GM21619 (cell line): ENCODE measurements at regions not wholly inside any gene's neighbourhood (a gene's known extent, or its start where the extent isn't known, plus 50 kb on each side); places are given as distances from the start of the nearest gene placed in this dataset.
"Not testable (repeated sequence)": the region's sequence is repeated elsewhere in the genome, so short reads cannot be mapped to it uniquely, and the experiment has no call there.

Source experiments
- ATAC-seq: cut with Tn5 transposase; IDR thresholded peaks from one replicate; pipeline ENCODE4 v1.9.1; 2021; ENCODE audit not compliant: unreplicated experiment

DNA sequence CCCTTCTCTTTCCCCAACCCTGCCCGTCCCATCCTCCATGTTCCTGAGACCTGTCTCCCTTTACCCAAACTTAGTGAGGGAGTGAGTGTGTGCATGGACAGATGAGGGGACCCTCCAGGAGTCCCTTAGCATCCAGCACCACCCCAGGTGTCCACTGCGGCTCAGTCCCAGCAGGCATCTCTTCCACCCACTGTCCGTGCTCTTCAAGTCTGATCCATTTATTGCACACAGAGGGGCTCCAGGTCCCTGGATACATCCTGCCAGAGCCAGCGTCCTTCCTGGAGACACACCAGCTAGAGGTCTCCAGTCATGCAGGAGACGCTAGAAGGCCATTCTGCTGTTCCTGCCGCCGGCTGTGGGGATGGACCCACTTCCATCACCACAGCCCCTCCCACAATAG, 239.2 kb downstream of the ADGRD1 start:
- ATAC-seq, result no peak

DNA sequence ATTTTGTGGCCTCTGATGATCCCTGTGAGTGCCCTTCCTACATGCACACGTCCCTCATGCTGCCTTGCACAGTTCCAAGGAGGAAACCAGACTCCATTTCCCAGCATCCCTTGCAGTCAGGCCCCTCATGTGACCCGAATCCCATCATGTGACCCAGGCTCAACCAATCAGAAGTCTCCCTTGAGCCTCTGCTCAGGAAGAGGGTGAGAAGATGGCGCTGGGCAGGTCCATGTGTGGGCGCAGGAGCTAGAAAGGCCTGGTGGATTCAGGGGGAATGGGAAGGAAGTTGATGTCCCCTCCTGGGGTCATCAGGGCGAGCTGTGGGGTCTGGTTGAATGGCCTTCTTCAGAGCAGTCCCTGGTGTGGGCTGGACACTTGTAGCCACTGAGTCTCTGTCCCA, 240.5 kb downstream of the ADGRD1 start:
- no peak for ATAC-seq

DNA sequence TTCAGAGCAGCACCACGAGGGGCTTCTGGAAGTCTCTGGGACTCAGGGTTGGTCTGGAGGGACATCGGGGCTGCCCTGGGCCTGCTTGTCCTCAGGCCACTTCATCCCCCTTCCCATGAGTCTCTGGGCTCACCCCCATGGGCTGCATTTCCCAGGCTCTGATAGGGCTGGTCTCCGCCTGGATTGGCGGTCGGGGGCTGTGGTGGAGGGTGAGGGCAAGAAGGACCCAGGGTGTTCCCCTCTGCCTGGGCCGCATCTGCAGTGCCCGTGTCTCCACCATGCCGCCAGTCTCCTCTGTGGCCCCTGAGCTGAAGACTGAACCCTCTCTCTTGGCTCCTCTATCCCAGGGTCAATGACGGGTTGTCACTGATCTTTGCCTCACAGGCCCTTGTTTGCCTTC, 242.1 kb downstream of the ADGRD1 start:
- no peak for ATAC-seq

DNA sequence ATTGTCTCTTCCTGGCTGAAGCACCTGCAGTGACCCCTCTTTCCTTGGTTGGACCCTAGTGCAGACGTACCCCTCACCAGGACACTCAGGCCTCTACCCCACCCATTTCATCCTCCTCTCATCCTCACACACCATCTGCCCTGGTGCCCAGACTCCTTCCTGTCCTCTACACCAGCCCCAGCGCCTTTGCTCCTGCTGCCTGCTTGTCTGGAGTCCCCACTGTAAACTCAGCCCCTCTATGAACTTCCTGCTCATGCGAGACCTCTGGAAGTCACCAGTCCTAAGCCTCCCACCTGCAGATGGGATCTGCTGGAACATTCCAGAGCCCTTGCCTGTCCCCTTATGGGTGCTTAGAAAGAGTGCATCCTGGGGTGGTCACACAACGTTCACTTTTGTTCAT, 242.5 kb downstream of the ADGRD1 start:
- ATAC-seq, result no peak

DNA sequence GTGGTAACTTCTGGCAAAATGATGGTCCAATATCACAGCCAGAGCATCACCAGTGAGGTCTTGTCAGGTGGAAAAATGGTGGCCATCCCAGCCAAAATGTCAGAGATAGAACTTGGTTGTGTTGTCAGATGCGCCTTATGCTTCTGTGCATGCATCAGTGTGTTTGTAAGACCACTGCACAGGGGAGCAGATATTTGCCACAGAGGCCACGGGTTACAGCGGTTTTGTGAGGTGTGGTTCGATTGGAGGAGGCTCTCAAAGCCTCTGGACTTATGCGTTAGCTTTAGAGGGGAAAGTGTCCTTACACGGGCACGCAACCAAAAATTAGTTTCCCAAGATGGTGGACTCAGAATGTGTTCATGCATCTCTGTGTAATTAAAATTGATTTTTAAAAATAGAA, 243.8 kb downstream of the ADGRD1 start:
- no peak for ATAC-seq

DNA sequence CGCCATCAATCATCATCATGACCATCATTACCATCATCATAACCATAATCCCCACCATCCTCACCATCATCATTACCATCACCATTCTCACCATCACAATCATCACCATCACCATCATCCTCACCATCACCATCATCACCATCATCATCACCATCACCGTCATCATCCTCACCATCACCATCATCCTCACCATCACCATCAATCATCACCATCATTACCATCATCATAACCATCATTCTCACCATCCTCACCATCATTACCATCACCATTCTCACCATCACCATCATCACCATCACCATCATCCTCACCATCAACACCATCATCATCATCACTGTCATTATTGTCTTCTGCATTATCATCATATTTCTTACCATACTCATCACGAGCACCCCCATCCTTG, 245.5 kb downstream of the ADGRD1 start:
- ATAC-seq, result no peak

DNA sequence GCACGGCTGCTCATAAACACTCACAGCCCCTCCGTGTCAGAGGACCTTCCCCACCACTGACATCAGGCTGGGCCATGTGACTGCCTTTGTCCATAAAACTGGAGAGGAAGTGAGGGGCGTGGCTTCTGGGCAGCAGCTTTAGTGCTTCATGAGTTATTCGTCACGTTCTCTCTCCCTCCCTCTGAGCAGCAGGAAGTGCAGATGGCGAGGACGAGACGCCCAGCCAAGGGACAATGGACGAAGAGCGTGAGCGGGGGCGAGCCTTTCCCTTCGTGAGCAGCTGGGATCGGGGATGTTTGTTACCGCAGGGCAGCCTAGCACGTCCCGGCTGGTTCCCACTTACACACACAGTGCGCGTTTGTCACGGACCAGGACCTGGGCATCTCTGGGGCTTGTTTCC, 248.2 kb downstream of the ADGRD1 start:
- not testable (repeated sequence) for ATAC-seq

DNA sequence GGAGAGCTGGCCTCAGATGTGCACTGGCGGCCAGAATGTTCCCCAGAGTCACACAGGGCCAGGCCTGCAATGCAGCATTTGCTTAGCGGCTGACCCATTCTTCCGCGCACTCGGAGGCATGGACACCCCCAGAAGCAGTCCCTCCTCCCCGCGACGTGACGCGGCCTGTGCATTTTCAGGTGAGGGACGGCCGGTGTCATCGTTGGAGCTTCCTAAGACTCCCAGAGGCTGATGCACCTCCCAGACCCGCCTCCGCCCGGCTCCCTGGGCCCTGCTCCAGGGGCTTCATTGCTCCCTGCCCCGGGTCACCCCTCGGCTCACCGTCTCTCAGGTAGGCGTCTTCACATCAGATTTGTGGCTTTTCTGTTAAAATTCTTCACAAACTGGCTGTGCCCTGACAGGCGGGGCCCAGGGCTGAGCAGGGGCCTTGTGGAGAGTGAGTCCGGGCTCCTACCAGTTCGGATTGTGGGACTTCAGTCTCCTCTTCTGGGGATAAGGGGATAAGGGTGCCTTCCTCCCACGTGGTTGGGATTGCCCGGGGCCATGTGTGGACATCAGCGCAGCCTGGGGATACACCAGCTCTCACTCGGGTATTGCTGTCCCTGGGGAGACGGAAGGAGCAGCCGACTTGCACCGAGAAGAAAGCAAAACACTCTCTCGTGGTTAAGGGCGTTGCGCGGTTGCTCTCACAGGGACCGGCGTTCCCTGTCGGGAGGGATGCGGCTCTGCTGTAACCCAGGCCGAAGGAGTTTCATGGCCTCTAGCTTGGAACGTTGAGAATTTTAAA, 249.1 kb downstream of the ADGRD1 start:
- ATAC-seq, result no peak

DNA sequence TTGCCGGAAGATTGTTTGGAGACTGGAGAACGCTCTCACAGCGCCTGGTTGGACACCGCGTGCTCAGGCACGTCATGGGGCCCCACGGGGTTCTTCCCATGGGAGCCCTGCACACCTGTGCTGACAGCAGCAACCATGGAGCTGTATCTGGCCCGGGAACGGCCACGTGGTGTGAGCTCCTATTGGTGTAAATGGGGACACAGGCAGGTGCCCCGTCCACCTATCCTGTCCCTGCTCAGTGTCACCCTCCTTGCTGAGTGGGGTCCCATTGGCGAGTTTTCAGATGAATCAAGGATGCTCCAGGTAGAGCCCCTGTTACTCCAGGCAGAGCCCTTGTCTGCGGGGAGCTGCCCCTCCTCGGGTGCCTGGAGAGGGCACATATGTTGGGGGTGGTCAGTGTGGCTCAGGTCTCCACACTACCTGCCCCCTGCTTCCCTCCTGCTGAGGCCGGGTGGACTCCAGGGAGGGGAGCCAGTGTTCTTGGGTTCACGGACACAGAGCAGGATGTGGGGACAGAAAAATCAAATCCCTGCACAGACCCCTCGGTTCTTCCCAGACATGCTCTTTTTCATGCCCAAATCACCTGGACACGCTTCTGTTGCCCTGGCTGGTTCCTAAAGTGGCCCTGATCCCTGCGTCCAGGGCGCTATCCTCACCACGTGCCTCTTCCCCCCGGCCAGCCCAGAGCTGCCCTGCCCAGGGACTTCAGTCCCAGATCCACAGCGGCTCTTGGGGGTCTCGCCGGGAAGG, 250.1 kb downstream of the ADGRD1 start:
- ATAC-seq, result no peak

DNA sequence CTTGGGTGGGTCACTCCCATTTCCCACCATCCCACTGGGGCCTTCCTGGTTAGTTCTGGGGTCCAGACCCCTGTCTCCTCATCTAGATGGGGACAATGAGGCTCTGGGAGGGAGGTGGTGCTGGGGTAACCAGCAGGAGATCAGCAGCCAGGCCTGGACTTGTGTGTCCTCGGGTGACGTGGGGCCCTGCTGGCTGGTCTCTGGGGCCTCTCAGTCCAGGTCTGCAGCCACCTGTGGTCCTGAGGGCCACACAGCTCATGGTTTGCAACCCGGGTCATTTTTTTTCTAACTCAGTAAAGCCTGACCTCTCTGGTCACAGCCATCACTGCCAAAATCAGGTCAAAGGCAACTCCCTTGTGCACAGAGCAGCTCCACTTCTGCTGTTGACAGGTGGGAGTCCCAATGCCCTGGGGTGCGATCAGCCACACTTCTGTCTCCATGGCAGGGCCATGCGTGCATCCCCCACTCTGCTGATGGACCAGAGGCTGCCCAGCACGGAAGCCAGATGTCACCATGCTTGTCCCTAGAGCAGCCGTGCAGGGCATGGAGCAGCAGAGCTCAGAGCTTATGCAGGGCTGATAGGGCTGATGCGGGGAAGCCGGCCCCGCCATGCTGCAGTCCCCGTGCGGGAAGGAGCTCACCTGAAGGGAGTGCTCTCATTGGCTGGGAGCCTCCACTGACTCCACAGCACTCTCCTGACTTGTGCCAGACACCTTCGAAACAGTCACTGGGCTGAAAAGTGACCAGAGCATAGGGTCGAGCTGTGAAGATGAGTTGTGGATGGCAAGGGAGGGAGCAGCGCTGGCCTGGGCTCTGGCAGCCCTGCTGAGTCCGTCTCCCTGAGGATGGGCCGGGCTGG, 250.9 kb downstream of the ADGRD1 start:
- ATAC-seq, result no peak

DNA sequence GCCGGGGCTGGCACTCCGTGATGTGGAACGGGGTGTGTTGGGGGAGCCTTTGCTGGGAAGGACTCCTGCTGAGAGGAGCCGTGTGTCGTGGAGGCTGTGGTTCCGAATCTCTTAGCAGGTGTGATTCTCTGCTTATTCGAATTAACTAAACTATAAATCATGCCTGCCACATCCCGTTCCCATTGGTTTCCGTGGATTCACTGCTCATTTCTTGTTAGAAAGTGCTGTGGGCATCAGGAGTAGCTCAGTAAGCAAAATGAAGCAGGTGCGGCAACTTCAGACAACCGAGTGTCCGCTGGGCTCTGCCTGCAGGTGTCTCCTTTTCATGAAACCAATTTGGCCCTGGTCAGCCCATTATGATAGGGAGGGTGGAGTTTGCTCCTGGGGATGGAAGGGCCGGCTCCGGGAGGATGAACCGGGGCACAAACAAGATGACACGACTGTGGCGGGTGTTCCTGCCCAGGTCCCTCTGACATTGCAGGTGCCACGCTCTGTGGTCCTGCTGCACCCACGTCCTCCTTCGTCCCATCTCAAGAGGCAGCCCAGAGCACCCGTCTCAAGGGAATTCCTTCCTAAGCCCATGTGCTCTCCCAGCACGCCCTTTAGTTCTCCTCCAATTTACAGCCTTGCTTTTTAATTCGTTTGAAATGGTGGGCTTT, 251.7 kb downstream of the ADGRD1 start:
- not testable (repeated sequence) for ATAC-seq

DNA sequence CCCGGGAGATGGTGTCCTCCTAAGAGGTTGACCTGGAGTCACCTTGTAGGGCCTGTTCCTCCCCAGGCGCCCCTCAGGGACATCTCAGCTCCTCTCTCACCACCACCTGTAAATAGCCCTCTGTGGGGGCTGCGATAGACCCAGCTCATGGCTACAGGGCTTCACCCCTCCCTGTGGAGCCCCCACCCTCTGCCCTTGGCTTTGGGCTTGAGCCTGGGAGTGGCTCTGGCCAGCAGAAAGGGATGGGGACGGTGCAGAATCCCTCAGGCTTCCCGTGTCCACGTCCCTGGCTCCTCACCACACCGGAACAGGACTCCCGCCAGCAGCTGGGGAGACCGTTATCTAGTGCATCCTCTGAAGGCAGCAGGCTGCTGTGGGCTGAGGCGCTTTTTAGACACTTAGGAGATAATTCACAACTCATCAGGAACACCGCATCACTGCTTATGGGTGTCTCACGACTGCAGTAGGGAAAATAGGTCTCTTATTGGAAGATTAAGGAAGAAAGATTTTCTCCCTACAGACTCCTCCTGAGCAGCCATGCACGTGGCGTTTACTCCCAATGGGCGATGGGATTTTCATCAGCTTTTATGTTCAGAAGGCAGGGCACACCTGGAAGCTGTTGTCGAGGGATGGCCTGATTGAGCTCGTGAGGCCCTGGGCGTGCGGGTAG, 253.1 kb downstream of the ADGRD1 start:
- ATAC-seq, result not testable (repeated sequence)

DNA sequence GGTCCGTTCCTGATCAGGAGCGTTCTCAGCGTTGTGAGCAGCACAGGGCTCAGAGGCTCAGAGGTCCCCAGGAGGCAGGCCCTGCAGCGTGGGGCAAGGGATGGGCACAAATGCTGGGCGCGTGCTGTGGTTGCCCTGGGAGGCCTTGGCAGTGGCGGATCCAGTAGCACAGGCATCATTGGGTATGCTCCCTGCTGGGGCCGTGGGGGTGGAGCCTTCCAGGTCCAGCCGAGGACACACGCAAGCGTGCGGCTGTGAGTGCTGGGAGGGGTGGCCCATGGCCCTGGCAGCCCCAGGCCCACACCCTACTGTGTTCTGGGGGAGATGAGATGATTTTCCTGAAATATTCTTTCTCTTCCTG, 253.6 kb downstream of the ADGRD1 start:
- not testable (repeated sequence) for ATAC-seq

DNA sequence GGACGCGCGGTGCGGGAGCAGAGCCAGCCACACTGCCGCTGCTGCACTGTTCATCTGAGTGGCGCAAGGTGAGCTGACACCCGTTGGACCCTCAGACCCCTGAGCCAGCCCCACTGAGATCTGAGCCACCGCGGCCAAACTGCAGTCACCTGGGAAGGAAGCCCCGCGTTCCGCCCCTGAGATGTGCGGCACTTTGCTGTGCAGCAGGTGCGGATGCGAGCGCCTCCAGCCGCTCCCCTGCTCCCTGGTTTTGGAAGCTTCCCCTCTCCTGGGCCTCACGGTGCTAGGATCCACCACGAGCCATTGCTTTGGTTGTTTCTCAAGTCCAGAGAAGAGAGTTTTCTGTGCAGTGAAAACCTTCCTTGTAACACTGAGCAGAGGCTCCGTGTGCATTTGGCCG, 254.1 kb downstream of the ADGRD1 start:
- not testable (repeated sequence) for ATAC-seq

DNA sequence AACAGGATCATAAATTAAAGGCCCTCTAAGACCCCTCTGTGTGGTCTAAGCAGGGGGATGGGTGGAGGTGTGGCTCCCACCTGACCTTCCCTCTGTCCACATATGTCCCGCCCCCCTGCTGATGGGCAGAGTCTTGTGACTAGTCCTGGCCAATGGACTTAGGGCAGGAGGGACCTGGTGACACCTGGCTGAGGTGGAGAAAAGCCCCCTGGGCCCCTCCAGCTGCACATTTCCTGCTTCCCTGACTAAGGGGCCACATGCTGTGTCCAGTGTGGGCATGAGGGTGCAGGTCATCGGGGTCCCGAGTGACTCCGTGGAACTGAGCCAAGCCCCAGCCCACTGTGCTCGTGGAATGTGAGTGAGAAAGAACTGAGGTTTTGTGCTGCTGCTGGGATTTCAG, 254.7 kb downstream of the ADGRD1 start:
- no peak for ATAC-seq

DNA sequence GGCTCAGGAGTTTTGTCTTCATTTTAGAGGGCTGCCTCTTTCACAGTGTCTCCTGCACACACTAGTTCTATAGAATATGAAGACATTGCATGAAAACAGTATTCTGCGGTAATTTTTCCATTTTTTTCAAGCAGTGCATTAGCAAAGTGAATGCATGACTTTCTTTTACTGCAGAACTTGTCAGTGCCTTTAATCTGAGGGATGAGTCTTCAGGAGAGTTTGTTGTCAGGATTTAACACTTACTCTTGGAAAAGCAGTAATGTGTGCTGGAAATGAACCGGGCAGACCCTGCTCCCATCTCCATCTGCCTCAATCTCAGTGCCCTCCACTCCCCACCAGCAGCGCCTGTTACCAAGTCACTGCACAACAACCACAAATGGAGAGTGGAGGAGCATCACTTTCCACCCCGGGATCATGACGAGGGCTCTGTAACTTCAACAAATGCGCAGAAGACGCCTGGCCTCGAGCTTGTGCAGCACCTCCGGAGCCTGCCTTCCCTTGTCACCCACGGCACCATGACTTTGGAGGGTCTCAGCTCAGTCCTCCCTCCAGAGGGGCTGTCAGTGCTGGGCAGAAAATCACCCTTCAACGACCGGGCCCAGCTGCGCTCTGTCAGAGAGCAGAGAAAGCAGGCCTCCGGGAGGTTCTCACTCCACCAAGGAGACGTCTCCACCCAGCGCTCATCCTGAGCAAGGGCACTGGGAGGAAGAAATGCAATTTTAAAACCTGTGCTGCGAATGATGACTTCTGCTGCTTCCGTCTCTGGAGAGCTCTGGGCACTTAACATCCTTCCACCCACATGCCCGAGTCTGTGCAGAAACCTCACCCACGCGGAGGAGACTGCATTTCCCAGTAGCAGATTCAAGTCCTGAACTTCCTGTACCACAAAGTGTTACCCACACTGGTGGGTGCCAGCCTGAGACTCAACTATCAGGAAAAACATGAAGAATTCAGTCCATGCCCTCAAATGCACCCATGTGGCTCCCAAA, 255.7 kb downstream of the ADGRD1 start:
- no peak for ATAC-seq

DNA sequence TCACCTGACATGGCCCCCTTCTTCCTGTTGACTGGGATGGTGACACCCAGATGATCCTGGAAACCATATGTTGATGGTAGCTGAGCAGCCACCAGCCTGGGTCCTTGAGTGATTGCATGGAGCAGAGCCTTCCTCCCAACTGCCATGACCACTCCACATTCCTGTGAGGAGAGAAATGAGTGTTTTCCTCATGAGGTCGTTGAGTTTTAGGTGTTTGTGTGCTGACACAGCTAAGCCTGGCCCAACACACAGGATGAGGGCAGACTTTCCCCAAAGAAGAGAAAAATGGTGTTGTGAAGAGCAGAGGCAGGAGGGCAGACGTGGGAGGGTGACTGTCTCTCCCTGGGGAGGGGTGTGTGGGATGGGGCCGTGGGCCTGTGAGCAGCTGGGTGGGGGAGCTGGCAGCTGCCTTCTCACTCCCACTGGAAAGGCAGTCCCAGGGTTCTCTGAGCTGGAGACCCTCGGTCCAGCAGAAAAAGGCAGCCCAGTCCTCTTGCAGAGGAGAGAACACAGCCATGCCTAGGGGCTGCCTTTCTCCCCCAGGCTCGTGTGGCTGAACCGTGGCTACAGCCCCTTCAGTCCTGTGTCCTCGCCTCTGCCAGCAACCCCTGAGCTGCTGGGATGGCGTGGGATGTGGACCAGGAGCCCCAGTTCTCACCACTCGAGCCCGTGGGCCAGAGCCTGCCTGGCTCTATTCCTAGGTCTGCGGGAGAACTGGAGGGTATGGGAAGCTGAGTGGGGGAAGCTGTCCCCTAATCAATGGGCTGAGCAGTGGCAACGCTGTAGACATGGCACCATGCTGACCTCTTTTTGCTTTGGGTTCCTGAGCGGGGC, 257.0 kb downstream of the ADGRD1 start:
- no peak for ATAC-seq

DNA sequence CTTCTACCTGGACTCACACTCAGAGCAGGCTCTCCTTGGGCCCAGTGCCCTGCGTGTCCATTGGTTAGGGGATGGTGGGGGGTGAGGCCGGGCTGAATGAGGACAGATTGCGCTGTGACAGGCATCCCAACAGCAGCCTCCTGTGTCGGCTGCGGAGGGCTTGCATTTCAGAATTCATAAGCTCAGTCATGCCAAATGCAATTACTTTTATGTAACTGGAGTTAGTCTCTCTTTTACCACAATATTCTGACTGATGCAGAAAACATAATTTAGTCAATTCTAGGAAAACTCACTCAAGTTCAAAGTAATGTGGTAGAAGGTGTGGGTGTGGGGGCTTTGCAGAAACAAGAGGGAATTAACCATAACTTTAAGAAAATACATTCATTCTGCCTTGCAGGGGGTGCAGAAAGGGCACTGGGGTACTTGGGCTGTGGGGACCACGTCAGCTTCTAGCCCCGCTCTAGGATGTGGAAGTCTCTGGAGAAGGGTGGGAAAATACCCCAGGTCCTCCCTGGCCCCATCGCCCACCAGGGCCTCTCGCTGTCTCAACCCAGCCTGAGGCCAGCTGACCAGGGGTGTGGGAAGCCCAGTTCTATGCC, 257.7 kb downstream of the ADGRD1 start:
- ATAC-seq, result no peak
